T-cell (primary cell): ENCODE measurements at regions not wholly inside any gene's neighbourhood (a gene's known extent, or its start where the extent isn't known, plus 50 kb on each side); places are given as distances from the start of the nearest gene placed in this dataset.

Experiments
- ATAC-seq, 4 experiments: fragments of 200-7000 bp in 3 of 4; fragments of 150-1000 bp in 1 of 4; cut with Tn5 transposase; replicated peaks in 1 of 4; 1 replicate in 3 of 4; 2 replicates in 1 of 4; pipeline ENCODE4 v1.10.0; 2021; ENCODE audit warnings: moderate library complexity in 3 of 4, mild to moderate bottlenecking in 2 of 4, moderate number of reproducible peaks in 1 of 4
- CTCF ChIA-PET, 2 donors: fragments of 300-600 bp; sonication (Branson Sonifier 250); formaldehyde crosslinking; loops; one replicate each; lab custom pipeline; 2022; ENCODE audit warnings: antibody characterized with exemption in 2 of 2; lab: Charles Lee
- POLR2A ChIA-PET, 2 donors: fragments of 300-600 bp; sonication (Branson Sonifier 250); formaldehyde crosslinking; loops; one replicate each; lab custom pipeline; 2022; ENCODE audit warnings: antibody characterized with exemption in 2 of 2; lab: Charles Lee
- DNase-seq, 35 experiments: peaks; one replicate each; pipeline versions ENCODE4 v3.0.0 to v3.0.0-alpha.2; 2013 to 2023
- H3K27ac ChIP-seq: one replicate; pipeline ENCODE4 v1.5.1; 2013; ENCODE audit warnings: low read length
- H3K27me3 ChIP-seq, 2 experiments: replicated peaks in 1 of 2; 1 replicate in 1 of 2; 2 replicates in 1 of 2; pipeline versions ENCODE4 v1.6.1 to v1.7.0; 2013; ENCODE audit warnings: low read length in 1 of 2, mixed read lengths in 1 of 2; ENCODE audit not compliant: control insufficient read depth in 2 of 2, insufficient read depth in 2 of 2; ENCODE audit errors: extremely low read depth in 1 of 2
- H3K36me3 ChIP-seq, 2 donors: 1 replicate in 1 of 2; 2 replicates in 1 of 2; pipeline versions ENCODE4 v1.6.1 to v1.7.0; 2013; ENCODE audit warnings: low read length in 1 of 2; ENCODE audit not compliant: control insufficient read depth in 2 of 2, insufficient read depth in 1 of 2; ENCODE audit errors: extremely low read depth in 1 of 2
- H3K4me1 ChIP-seq, 2 experiments: 1 replicate in 1 of 2; 2 replicates in 1 of 2; pipeline versions ENCODE4 v1.6.1 to v1.7.0; 2013; ENCODE audit warnings: low read length in 2 of 2, mixed read lengths in 1 of 2; ENCODE audit not compliant: insufficient read depth in 2 of 2, control insufficient read depth in 1 of 2; ENCODE audit errors: extremely low read depth in 1 of 2
- H3K4me3 ChIP-seq, 2 donors: 1 replicate in 1 of 2; 2 replicates in 1 of 2; pipeline versions ENCODE4 v1.5.1 to v1.7.0; 2013; ENCODE audit warnings: mild to moderate bottlenecking in 2 of 2, low read length in 1 of 2, moderate library complexity in 1 of 2; ENCODE audit not compliant: control insufficient read depth in 1 of 2; ENCODE audit errors: extremely low read depth in 1 of 2
- H3K9me3 ChIP-seq: 2 replicates; pipeline ENCODE4 v1.7.0; 2013
- H3K27ac Mint-ChIP-seq, 2 donors: one replicate each; pipeline ENCODE4 v1.8.0; 2020 to 2021; ENCODE audit warnings: mild to moderate bottlenecking in 2 of 2, mixed read lengths in 2 of 2
- H3K27me3 Mint-ChIP-seq, 2 donors: one replicate each; pipeline ENCODE4 v1.8.0; 2021 to 2022; ENCODE audit warnings: mixed read lengths in 2 of 2
- H3K36me3 Mint-ChIP-seq: one replicate; pipeline ENCODE4 v1.8.0; 2021; ENCODE audit warnings: mixed read lengths
- H3K4me1 Mint-ChIP-seq, 3 donors: one replicate each; pipeline ENCODE4 v1.8.0; 2020 to 2022; ENCODE audit warnings: mixed read lengths in 3 of 3, mild to moderate bottlenecking in 1 of 3
- H3K4me3 Mint-ChIP-seq, 3 donors: one replicate each; pipeline ENCODE4 v1.8.0; 2020 to 2022; ENCODE audit warnings: mild to moderate bottlenecking in 3 of 3, mixed read lengths in 3 of 3, moderate library complexity in 3 of 3
- H3K9me3 Mint-ChIP-seq, 3 donors: one replicate each; pipeline ENCODE4 v1.8.0; 2020 to 2022; ENCODE audit warnings: mixed read lengths in 3 of 3
- WGBS: methylation state at CpG from one replicate; pipeline ENCODE4 v1.1.5; 2013; ENCODE audit warnings: missing lambda C conversion rate; ENCODE audit not compliant: insufficient coverage; 5-methylcytosine and 5-hydroxymethylcytosine counted together

- ChIA-PET POLR2A (no interaction called here), CTCF (no interaction called here)
- H3K4me3 ChIP-seq: no peak overlapping the region
- no peaks in the 10 kb centered on the region for H3K4me1 ChIP-seq
- H3K27ac ChIP-seq: no peak overlapping the region
- no peak overlapping the region for H3K4me3 Mint-ChIP-seq
- H3K27me3 Mint-ChIP-seq: peaks cover 10 to 12% of the 10 kb centered on the region in 2 donors
- H3K27me3 ChIP-seq: no peaks in the 10 kb centered on the region
- no peak for DNase-seq
- no peaks in the 10 kb centered on the region for H3K36me3 Mint-ChIP-seq
- no peaks in the 10 kb centered on the region for H3K9me3 ChIP-seq
- no peaks in the 10 kb centered on the region for H3K4me1 Mint-ChIP-seq
- ATAC-seq: no peak
- no peak overlapping the region for H3K27ac Mint-ChIP-seq
- H3K9me3 Mint-ChIP-seq: no peaks in the 10 kb centered on the region
- H3K36me3 ChIP-seq: no peaks in the 10 kb centered on the region
- WGBS: 50% methylated on average over 1 of the region's 4 CpGs
Observed at GRCh38 chr1:113244112-113244820, 146.0 kb upstream of the MAGI3 start.

DNA sequence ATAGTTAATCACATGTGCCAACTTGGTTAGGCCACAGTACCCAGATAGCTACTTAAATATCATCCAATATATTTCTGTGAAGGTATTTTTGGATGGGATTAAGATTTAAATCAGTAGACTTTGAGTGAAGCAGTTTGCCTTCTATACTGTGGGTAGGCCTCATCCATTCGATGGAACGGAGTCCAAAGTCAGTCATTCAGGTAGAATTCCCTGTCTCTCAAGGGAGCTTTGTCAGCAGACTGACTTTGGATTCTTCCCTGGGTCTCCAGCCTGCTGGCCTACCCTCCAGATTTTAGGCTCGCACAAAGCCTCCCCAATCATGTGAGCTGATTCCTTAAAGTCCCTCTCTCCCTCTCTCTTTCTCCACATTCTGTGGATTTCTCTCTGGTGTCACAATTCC lies 145.1 kb upstream of the MAGI3 start:
- Mint-ChIP-seq H3K27ac (no peak overlapping the region), H3K4me1 (no peaks in the 10 kb centered on the region), H3K27me3 (peaks cover 4 to 11% of the 10 kb centered on the region in 2 donors), H3K4me3 (no peak overlapping the region), H3K9me3 (no peaks in the 10 kb centered on the region), H3K36me3 (no peaks in the 10 kb centered on the region)
- ATAC-seq (no peak), DNase-seq (no peak)
- ChIA-PET CTCF (no interaction called here), POLR2A (no interaction called here)
- Histone ChIP-seq H3K27me3 (no peaks in the 10 kb centered on the region), H3K27ac (no peak overlapping the region), H3K4me3 (no peak overlapping the region), H3K9me3 (no peaks in the 10 kb centered on the region), H3K36me3 (no peaks in the 10 kb centered on the region), H3K4me1 (no peaks in the 10 kb centered on the region)
- WGBS: 86% methylated on average over 2 of the region's 3 CpGs

DNA sequence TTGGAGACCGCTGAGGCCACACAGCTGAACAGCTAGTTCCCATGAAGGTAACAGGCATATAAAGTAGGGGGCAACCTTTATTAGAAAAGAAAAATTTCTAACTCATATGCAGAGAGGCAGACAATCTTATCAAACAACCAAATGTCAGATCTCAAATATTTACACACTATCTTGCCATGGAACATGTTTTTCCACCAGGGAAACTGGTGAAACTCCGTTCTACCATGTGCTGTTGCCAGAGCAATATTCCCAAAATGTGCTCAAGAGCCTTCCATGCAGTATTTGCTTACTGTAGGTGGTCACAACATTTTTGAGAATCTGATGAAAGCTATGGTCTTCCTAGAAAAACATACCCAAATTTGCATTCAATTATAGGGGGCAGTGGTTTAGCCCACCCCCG lies 143.4 kb upstream of the MAGI3 start:
- Histone ChIP-seq H3K27ac (no peak overlapping the region), H3K4me1 (no peaks in the 10 kb centered on the region), H3K27me3 (peaks cover 0 to 6% of the 10 kb centered on the region in 2 experiments), H3K4me3 (no peak overlapping the region), H3K36me3 (no peaks in the 10 kb centered on the region), H3K9me3 (no peaks in the 10 kb centered on the region)
- Mint-ChIP-seq H3K36me3 (no peaks in the 10 kb centered on the region), H3K4me3 (no peak overlapping the region), H3K9me3 (no peaks in the 10 kb centered on the region), H3K27ac (no peak overlapping the region), H3K4me1 (no peaks in the 10 kb centered on the region), H3K27me3 (peaks cover 0 to 7% of the 10 kb centered on the region in 2 donors)
- ATAC-seq: no peak
- CTCF ChIA-PET: no interaction called here
- 80% methylated on average over 2 of the region's 3 CpGs for WGBS
- POLR2A ChIA-PET: no interaction called here
- DNase-seq: no peak

- Histone ChIP-seq H3K36me3 (no peaks in the 10 kb centered on the region), H3K27me3 (peaks cover 0 to 6% of the 10 kb centered on the region in 2 experiments), H3K27ac (no peak overlapping the region), H3K4me3 (no peak overlapping the region), H3K4me1 (no peaks in the 10 kb centered on the region), H3K9me3 (no peaks in the 10 kb centered on the region)
- DNase-seq: no peak
- 33% methylated on average over 2 of the region's 2 CpGs for WGBS
- Mint-ChIP-seq H3K9me3 (no peaks in the 10 kb centered on the region), H3K36me3 (no peaks in the 10 kb centered on the region), H3K4me1 (no peaks in the 10 kb centered on the region), H3K27me3 (peaks cover 2 to 10% of the 10 kb centered on the region in 2 donors), H3K4me3 (no peak overlapping the region), H3K27ac (no peak overlapping the region)
- no peak for ATAC-seq
- POLR2A ChIA-PET: no interaction called here
- CTCF ChIA-PET: no interaction called here
Observed at GRCh38 chr1:113247355-113247754, 143.0 kb upstream of the MAGI3 start.

- Mint-ChIP-seq H3K4me3 (no peak overlapping the region), H3K27me3 (peaks cover 6 to 14% of the 10 kb centered on the region in 2 donors), H3K4me1 (no peaks in the 10 kb centered on the region), H3K9me3 (no peaks in the 10 kb centered on the region), H3K36me3 (no peaks in the 10 kb centered on the region), H3K27ac (no peak overlapping the region)
- ChIA-PET POLR2A (no interaction called here), CTCF (no interaction called here)
- Histone ChIP-seq H3K4me3 (no peak overlapping the region), H3K4me1 (no peaks in the 10 kb centered on the region), H3K27ac (no peak overlapping the region), H3K27me3 (peaks cover 0 to 8% of the 10 kb centered on the region in 2 experiments), H3K9me3 (no peaks in the 10 kb centered on the region), H3K36me3 (no peaks in the 10 kb centered on the region)
- 100% methylated on average over 1 of the region's 3 CpGs for WGBS
- no peak for ATAC-seq
- DNase-seq: no peak
Observed at GRCh38 chr1:113247782-113248181, 142.5 kb upstream of the MAGI3 start.

GRCh38 chr1:113248494-113248893 lies 141.8 kb upstream of the MAGI3 start:
- Mint-ChIP-seq H3K27ac (no peak overlapping the region), H3K36me3 (no peaks in the 10 kb centered on the region), H3K4me1 (no peaks in the 10 kb centered on the region), H3K27me3 (peaks cover 6 to 16% of the 10 kb centered on the region in 2 donors), H3K4me3 (no peak overlapping the region), H3K9me3 (no peaks in the 10 kb centered on the region)
- no peak overlapping the region for H3K4me3 ChIP-seq
- CTCF ChIA-PET: no interaction called here
- POLR2A ChIA-PET: no interaction called here
- H3K9me3 ChIP-seq: no peaks in the 10 kb centered on the region
- no peaks in the 10 kb centered on the region for H3K4me1 ChIP-seq
- DNase-seq (no peak), ATAC-seq (no peak)
- WGBS: 72% methylated on average over 2 of the region's 5 CpGs
- H3K36me3 ChIP-seq: no peaks in the 10 kb centered on the region
- H3K27me3 ChIP-seq: peaks cover 0 to 8% of the 10 kb centered on the region in 2 experiments
- H3K27ac ChIP-seq: no peak overlapping the region
